Stimulated activated CD8-positive, alpha-beta memory T cell treated with anti-CD3 and anti-CD28 coated beads, Interleukin-7, amount 100 ng/mL, for 4 hours (primary cell): ENCODE measurements at regions not wholly inside any gene's neighbourhood (a gene's known extent, or its start where the extent isn't known, plus 50 kb on each side); places are given as distances from the start of the nearest gene placed in this dataset.

Source experiments
- DNase-seq, 2 donors: peaks; one replicate each; pipeline ENCODE4 v3.0.0-alpha.2; 2020; ENCODE audit warnings: low read depth in 2 of 2

- DNase-seq = no peak
These were observed 235.4 kb downstream of the PTPRU start for GRCh38 chr1:29471487-29472313.

DNA sequence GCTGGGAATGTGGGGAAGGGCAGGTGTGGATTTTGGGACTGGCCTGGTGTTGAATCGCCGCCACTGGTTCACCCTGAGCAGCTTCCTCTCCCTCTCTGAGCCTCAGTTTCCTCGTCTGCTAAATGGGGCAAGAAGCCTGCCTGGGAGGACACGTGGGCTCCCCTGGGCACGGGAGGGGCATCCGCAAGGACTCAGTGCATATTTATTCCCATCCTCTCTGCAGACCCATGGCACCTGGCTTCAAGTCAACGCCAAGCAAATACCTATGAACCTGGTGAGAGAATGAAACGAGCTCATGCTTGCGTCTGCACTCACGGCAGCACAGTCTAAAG lies 234.4 kb downstream of the PTPRU start:
- no peak for DNase-seq

DNA sequence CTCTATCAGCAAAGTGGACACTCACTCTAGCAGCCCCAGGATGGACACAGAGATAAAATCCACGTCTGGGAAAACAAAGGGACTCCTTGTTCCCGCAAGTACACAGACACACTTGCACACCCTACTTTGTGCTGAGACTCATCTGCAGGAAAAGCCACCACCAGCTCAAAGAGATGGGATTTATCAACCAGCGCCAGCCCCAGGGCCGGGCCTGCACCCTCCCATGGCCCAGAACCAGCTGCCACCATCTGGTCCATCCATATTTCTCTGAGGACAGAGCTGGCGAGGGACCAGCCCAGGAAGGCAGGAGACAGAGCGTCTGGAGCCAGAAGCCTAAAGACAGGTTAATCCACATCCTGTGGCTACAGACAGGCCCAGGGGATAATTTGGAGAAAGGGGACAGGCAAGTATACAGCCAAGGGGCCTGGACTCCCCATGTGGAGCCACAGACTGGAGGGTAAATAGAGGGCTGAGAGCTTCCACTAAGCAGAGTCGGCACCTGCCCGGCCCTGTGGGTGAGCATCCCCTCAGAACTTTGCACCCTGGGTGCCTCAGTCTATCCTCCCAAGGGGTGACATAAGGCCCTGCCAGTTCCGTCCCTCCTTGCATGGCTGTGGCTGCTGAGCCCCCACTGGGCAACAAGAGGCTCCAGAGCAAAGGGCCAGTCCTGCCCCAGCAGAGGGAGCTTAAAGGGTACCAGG lies 233.9 kb downstream of the PTPRU start:
- DNase-seq = no peak

- DNase-seq = no peak
These were observed 233.1 kb downstream of the PTPRU start for GRCh38 chr1:29469457-29469856.

- DNase-seq = no peak
These were observed 231.9 kb downstream of the PTPRU start for GRCh38 chr1:29467989-29468900.

- no peak for DNase-seq
These were observed 229.9 kb downstream of the PTPRU start for GRCh38 chr1:29466258-29466657.

DNA sequence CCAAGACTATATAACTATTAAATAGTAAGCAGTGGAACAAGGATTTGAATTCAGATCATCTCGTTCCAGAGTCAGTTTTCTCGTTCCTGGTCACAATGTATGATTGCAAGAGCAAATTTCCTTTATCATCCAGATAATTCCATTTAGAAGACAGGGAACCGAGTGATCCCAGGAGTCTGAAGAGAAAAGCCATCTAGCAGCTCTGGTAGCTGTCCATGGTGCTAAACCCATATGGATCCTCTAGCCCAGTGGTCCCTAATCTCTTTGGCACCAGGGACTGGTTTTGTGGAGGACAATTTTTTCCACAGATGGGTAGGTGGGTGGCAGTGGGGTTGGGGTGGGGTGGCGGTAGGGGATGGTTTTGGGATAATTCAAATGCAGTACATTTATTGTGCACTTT lies 229.4 kb downstream of the PTPRU start:
- no peak for DNase-seq

DNA sequence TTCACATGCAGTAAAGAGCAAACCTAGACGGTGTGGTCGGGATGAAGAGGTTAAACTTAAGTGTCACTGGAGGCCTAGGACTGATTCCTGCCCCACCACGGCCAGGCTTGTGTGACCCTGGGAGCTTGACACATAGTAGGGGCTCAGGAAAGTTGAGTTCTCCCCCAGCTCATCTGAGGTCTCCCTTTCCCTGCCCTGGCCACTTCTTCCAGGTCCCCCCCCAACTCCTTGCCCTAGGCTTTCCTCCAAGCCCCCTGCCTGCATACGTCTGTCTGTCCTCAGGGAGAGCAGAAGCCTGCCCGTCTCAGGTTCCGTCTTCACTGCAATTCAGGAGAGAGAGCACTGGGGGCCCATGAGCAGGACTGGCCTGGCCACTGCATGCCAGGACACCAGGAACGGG lies 225.8 kb downstream of the PTPRU start:
- DNase-seq = no peak

GRCh38 chr1:29461115-29461739 lies 224.9 kb downstream of the PTPRU start:
- no peak for DNase-seq

DNA sequence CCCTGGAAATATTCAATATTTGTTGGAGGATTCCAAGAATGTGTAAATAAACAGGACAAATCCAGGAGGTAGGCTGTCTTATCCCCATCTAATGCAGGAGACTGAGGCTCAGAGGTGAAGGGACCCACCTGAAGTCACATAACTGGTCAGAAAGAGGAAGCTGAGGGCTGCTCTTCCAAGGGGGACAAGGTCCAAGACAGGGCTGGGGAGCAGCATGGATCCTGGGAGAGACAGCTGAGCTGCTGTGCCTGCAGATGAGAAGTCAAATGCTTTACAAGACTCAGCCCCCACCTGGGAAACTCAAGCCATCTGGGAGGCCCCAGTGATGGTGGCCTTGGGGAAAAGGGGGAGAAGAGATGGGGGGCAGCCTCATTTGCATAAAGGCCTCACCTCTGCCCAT lies 224.4 kb downstream of the PTPRU start:
- DNase-seq = no peak

GRCh38 chr1:29460041-29460610 lies 223.8 kb downstream of the PTPRU start:
- DNase-seq = no peak

GRCh38 chr1:29459620-29459945 lies 223.3 kb downstream of the PTPRU start:
- no peak for DNase-seq

DNA sequence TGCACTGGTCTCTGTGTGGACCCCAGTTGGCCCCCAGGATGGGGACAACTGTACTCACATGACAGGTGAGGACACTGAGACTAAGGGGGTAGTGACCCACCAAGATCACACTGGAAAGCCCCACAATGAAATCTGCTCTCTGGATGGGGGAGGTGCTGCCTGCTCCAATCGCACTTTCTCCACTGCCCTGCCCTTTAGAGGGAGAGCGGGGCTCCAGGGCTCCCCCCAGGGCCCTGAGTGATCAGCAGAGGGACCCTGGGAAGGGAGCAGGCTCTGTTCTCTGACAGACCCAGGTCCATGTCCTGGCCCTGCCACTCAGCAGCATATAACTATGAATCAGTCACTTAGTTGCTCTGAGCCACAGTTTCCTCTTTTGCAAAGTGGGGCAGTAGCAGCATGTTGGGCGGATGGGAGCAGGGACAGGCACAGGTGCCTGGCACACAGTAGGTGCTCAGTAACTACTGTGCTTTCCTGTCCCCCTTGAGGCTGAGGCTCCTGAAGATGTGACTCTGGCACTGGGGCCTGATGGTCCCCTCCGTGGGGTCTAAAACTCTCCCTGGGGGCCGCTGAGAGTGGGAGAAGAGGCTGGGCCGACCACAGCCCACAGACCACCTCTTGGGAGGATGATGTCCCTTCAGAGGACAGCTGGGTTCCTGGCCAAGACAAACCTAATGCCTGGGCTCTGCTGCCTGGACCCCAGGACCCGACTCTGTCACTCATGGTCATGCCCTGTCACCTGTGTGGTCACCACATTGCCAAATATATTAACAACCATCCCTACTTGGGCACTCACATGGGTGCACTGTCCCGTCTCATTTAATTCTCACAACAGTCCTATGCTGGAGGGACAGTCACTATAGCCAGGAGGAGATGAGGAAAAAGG lies 222.7 kb downstream of the PTPRU start:
- DNase-seq = no peak

- DNase-seq = no peak
These were observed 221.4 kb downstream of the PTPRU start for GRCh38 chr1:29457496-29458368.

DNA sequence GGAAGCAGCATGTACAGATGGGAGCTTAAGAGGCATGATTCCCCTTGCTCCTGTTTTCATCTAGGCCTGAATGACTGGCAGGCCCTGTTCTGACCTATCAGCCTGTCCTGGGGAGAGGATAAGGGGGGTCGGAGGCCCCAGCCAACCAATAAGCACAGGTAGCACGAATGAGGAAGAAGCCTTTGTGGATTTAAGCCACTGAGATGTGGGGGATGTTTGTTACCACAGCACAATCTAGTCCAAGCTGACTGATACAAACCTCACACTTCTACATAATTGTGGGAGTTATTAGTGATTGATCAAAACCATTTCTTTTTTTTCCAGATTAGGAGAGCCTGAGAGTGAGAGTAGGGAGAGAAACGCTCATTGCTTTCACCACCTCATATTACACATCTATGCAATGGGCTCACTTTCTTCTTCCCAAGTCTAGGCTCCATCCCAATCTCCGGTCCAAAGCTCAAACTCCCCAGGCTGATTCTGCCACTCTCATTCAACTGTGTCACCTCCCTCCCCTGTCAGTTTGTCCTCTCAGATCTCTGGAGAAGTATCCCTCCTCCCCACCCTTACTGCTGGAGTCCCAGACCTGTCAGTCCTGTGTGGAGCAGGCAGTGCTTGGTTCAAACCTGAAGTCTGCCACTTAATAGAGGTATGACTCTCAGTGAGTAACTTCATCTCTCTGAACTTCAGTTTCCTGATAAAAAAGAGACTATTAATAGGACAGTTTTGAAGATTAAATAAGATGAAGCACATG lies 220.5 kb downstream of the PTPRU start:
- DNase-seq = no peak

GRCh38 chr1:29455781-29456180 lies 219.5 kb downstream of the PTPRU start:
- DNase-seq = no peak

GRCh38 chr1:29454616-29455380 lies 218.5 kb downstream of the PTPRU start:
- DNase-seq = no peak
